HepG2 (cell line): ENCODE measurements at regions not wholly inside any gene's neighbourhood (a gene's known extent, or its start where the extent isn't known, plus 50 kb on each side); places are given as distances from the start of the nearest gene placed in this dataset.

ENCODE experiments used
- ATAC-seq: fragments of 200-7000 bp; cut with Tn5 transposase; 3 replicates; pipeline ENCODE4 v1.9.1; 2020; ENCODE audit warnings: mild to moderate bottlenecking, moderate library complexity
- BruUV-seq: library from RNA; stranded (reverse); fragments of 400-500 nt; replicated peaks from 2 replicates; lab custom pipeline; 2021; lab: Mats Ljungman, UMichigan
- CTCF ChIA-PET: fragments of 300-600 bp; formaldehyde crosslinking; extraction: SDS; loops from one replicate; lab custom pipeline; 2021; ENCODE audit warnings: low total read pairs, inconsistent platforms, low intra/inter-chr PET ratio; lab: Yijun Ruan, JAX
- POLR2A ChIA-PET: fragments of 350-600 bp; sonication (Branson Sonifier 250); formaldehyde crosslinking; loops from one replicate; lab custom pipeline; 2020; ENCODE audit warnings: antibody characterized with exemption, inconsistent platforms; lab: Yijun Ruan, JAX
- DNase-seq: peaks from one replicate; pipeline ENCODE4 v3.0.0-alpha.2; 2015; ENCODE audit warnings: low spot score
- FAIRE-seq: peaks from 3 replicates; lab custom pipeline; 2011; peaks lifted over from hg19 to GRCh38; lab: Jason Lieb, UNC
- H2AFZ ChIP-seq: one replicate; pipeline ENCODE4 v1.6.1; 2011; ENCODE audit warnings: low read length, inconsistent platforms
- H3K27ac ChIP-seq: fragments of 300-600 bp; 3 replicates; pipeline ENCODE4 v1.8.0; 2011; ENCODE audit warnings: mixed run types, mild to moderate bottlenecking, mixed read lengths, low read length, inconsistent platforms; ENCODE audit not compliant: insufficient read depth; ENCODE audit errors: extremely low read length
- H3K27me3 ChIP-seq, 2 experiments: fragments of 200-600 bp in 1 of 2; 2 replicates in 1 of 2; 3 replicates in 1 of 2; pipeline versions ENCODE4 v1.6.0 to v1.8.0; 2011; ENCODE audit warnings: low read length in 2 of 2, mild to moderate bottlenecking in 2 of 2, moderate library complexity in 2 of 2, inconsistent platforms in 1 of 2; ENCODE audit not compliant: insufficient read depth in 2 of 2, control insufficient read depth in 1 of 2
- H3K36me3 ChIP-seq, 2 experiments: fragments of 200-600 bp in 1 of 2; replicated peaks in 1 of 2; 2 replicates in 1 of 2; 3 replicates in 1 of 2; pipeline versions ENCODE4 v1.5.1 to v1.8.0; 2011; ENCODE audit warnings: low read length in 2 of 2, inconsistent platforms in 1 of 2; ENCODE audit not compliant: insufficient read depth in 2 of 2, control insufficient read depth in 1 of 2
- H3K4me1 ChIP-seq: 2 replicates; pipeline ENCODE4 v1.5.1; 2012; ENCODE audit warnings: low read length, inconsistent platforms; ENCODE audit not compliant: insufficient read depth
- H3K4me2 ChIP-seq: 2 replicates; pipeline ENCODE4 v1.6.0; 2011; ENCODE audit warnings: low read depth, low read length, inconsistent platforms
- H3K4me3 ChIP-seq, 3 experiments: fragments of 200-600 bp in 1 of 3; sonication (generic), shearing (Covaris generic) in 1 of 3; replicated peaks in 1 of 3; 2 replicates each; pipeline ENCODE4 v1.5.1; 2011 to 2016; ENCODE audit warnings: low read length in 3 of 3, inconsistent platforms in 2 of 3, low read depth in 2 of 3, mild to moderate bottlenecking in 2 of 3, control low read depth in 1 of 3, mixed read lengths in 1 of 3; ENCODE audit not compliant: insufficient read depth in 1 of 3
- H3K79me2 ChIP-seq: one replicate; pipeline ENCODE4 v1.6.1; 2011; ENCODE audit warnings: low read length, inconsistent platforms; ENCODE audit not compliant: insufficient read depth
- H3K9ac ChIP-seq: 2 replicates; pipeline ENCODE4 v1.6.0; 2011; ENCODE audit warnings: mild to moderate bottlenecking, low read depth, low read length, inconsistent platforms; ENCODE audit not compliant: insufficient read depth
- H3K9me3 ChIP-seq: 2 replicates; pipeline ENCODE4 v1.5.1; 2012; ENCODE audit warnings: mild to moderate bottlenecking, low read length
- H4K20me1 ChIP-seq: 2 replicates; pipeline ENCODE4 v1.6.0; 2011; ENCODE audit warnings: inconsistent platforms, mild to moderate bottlenecking, low read length, moderate library complexity; ENCODE audit not compliant: insufficient read depth
- CC2D1A ChIP-seq: sonication (generic); formaldehyde crosslinking; IDR thresholded peaks from 2 replicates; pipeline ENCODE4 v1.8.1; 2023; ENCODE audit warnings: mild to moderate bottlenecking, missing genetic modification reagents
- CENPT ChIP-seq: sonication (generic); formaldehyde crosslinking; IDR thresholded peaks from 2 replicates; pipeline ENCODE4 v1.8.0; 2022; ENCODE audit warnings: low read depth, mild to moderate bottlenecking, moderate library complexity, missing genetic modification reagents
- DBP ChIP-seq: sonication (generic); formaldehyde crosslinking; IDR thresholded peaks from 2 replicates; pipeline ENCODE4 v1.4.0; 2020; ENCODE audit warnings: missing genetic modification reagents; ENCODE audit errors: not compliant biosample characterization
- ELF1 ChIP-seq: sonication (generic); formaldehyde crosslinking; IDR thresholded peaks from 2 replicates; pipeline ENCODE4 v1.4.0; 2020; ENCODE audit warnings: missing genetic modification reagents
- PHF21A ChIP-seq: sonication (generic); formaldehyde crosslinking; IDR thresholded peaks from 2 replicates; pipeline ENCODE4 v1.5.0; 2020; ENCODE audit warnings: mild to moderate bottlenecking, missing genetic modification reagents
- RXRA ChIP-seq: sonication (generic); formaldehyde crosslinking; IDR thresholded peaks from 2 replicates; pipeline ENCODE4 v1.5.1; 2020; ENCODE audit warnings: missing genetic modification reagents
- TFAP4 ChIP-seq: sonication (generic); IDR thresholded peaks from 2 replicates; pipeline ENCODE4 v1.6.1; 2016; ENCODE audit warnings: low read depth, borderline replicate concordance
- TFE3 ChIP-seq: IDR thresholded peaks from 2 replicates; pipeline ENCODE4 v1.6.1; 2016
- U2AF2 ChIP-seq: fragments of 200-400 bp; formaldehyde crosslinking; IDR thresholded peaks from 2 replicates; pipeline ENCODE4 v1.6.1; 2017; ENCODE audit warnings: low read depth, mild to moderate bottlenecking, low read length
- ZBTB46 ChIP-seq: sonication (generic); formaldehyde crosslinking; IDR thresholded peaks from 2 replicates; pipeline ENCODE4 v1.4.0; 2020; ENCODE audit warnings: mild to moderate bottlenecking, missing genetic modification reagents, borderline replicate concordance
- ZBTB7A ChIP-seq: sonication (generic); formaldehyde crosslinking; IDR thresholded peaks from 2 replicates; pipeline ENCODE4 v1.8.0; 2022; ENCODE audit warnings: mild to moderate bottlenecking, missing genetic modification reagents
- ZNF234 ChIP-seq: sonication (generic); formaldehyde crosslinking; conservative IDR thresholded peaks from 2 replicates; pipeline ENCODE4 v1.5.1; 2020; ENCODE audit warnings: mild to moderate bottlenecking, missing genetic modification reagents
- ZNF331 ChIP-seq: sonication (generic); formaldehyde crosslinking; IDR thresholded peaks from 2 replicates; pipeline ENCODE4 v1.4.0; 2020; ENCODE audit warnings: missing genetic modification reagents
- ZNF552 ChIP-seq: sonication (generic); formaldehyde crosslinking; IDR thresholded peaks from 2 replicates; pipeline ENCODE4 v1.9.0; 2022; ENCODE audit warnings: missing genetic modification reagents, mild to moderate bottlenecking, borderline replicate concordance
- in situ Hi-C: cut with HindIII; loops from 2 replicates; pipeline ENCODE4 v1.10.0; 2017; ENCODE audit warnings: low pct_unique_long_range_greater_than_20kb; ENCODE audit not compliant: extremely low pct_ligation_motif_present
- intact Hi-C: fragments of 100-400 bp; cut with micrococcal nuclease; formaldehyde crosslinking; loops from one replicate; pipeline ENCODE4 v1.10.0; 2022; ENCODE audit not compliant: unreplicated experiment
- TF ChIP-seq, protein P1 (sequence below): sonication (generic); formaldehyde crosslinking; IDR thresholded peaks from 2 replicates; pipeline ENCODE4 v1.8.0; 2022; ENCODE audit warnings: missing genetic modification reagents, mild to moderate bottlenecking, inconsistent platforms, borderline replicate concordance

DNA sequence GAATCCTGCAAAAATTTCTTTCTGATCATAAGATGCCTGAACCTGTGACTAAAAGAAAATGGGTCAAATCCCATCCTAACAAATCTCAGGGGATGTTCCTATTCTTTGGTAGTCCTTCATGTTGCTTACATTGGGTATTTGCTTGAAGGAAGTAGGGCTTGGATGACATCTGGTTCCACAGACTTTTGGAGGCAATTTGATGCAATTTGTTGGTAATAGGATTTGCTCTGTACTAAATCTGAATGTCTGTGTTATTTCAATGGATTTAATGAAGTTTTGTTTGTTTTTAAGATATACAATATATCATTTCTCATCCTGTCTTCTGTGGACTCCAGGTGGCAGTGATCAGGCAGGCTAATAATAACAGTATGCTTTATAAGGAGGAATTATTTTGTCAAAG lies 457.9 kb downstream of the ZSWIM6 start:
- CTCF ChIA-PET: no interaction called here

More for the DNA sequence above, 457.9 kb downstream of the ZSWIM6 start:
- DNase-seq (no peak), FAIRE-seq (no peak), ATAC-seq (no peak)
- POLR2A ChIA-PET: no interaction called here
- no TSS peak for BruUV-seq
- Histone ChIP-seq H3K27ac (no peak overlapping the region), H3K4me3 (no peak overlapping the region), H3K4me1 (peaks cover 11% of the 10 kb centered on the region), H3K9ac (no peak overlapping the region), H3K36me3 (no peaks in the 10 kb centered on the region), H3K4me2 (no peak overlapping the region), H3K27me3 (no peaks in the 10 kb centered on the region), H3K79me2 (no peaks in the 10 kb centered on the region), H2AFZ (no peak overlapping the region), H4K20me1 (no peaks in the 10 kb centered on the region), H3K9me3 (no peaks in the 10 kb centered on the region)
- intact Hi-C loops: no loop called here
- in situ Hi-C loops: no loop called here
- TF ChIP-seq ELF1 (CRISPR knock-in tag) (no peak), ZBTB7A (CRISPR knock-in tag) (no peak), DBP (no peak), TFAP4 (no peak), ZBTB46 (no peak), ZNF552 (CRISPR knock-in tag) (no peak), ZNF331 (CRISPR knock-in tag) (no peak), U2AF2 (no peak), CENPT (CRISPR knock-in tag) (no peak), PHF21A (CRISPR knock-in tag) (no peak), RXRA (CRISPR knock-in tag) (no peak), ZNF234 (no peak), CC2D1A (CRISPR knock-in tag) (no peak), TFE3 (CRISPR knock-in tag) (no peak)
- TF ChIP-seq, protein P1, sequence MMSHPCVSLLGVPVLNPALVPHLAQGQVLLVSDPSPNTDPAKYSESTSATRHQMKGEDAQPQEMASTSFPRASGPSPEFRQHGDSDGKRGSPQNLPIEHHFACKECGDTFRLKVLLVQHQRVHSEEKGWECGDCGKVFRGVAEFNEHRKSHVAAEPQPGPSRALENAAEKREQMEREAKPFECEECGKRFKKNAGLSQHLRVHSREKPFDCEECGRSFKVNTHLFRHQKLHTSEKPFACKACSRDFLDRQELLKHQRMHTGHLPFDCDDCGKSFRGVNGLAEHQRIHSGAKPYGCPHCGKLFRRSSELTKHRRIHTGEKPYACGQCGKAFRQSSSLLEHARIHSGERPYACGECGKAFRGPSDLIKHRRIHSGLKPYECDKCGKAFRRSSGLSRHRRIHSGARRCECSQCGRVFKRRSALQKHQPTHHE: no peak
